ENCODE measurements at regions not wholly inside any gene's neighbourhood (a gene's known extent, or its start where the extent isn't known, plus 50 kb on each side); places are given as distances from the start of the nearest gene placed in this dataset.
"Not testable (repeated sequence)": the region's sequence is repeated elsewhere in the genome, so short reads cannot be mapped to it uniquely, and the experiment has no call there.

- no peak for DNase-seq (ENCODE audit: low read depth)
Observed at GRCh38 chr6:91886183-91886795, 1299.4 kb upstream of the MAP3K7 start.

- DNase-seq (ENCODE audit: low read depth) = not testable (repeated sequence)
Observed at GRCh38 chr6:91881791-91882190, 1294.9 kb upstream of the MAP3K7 start.

DNA sequence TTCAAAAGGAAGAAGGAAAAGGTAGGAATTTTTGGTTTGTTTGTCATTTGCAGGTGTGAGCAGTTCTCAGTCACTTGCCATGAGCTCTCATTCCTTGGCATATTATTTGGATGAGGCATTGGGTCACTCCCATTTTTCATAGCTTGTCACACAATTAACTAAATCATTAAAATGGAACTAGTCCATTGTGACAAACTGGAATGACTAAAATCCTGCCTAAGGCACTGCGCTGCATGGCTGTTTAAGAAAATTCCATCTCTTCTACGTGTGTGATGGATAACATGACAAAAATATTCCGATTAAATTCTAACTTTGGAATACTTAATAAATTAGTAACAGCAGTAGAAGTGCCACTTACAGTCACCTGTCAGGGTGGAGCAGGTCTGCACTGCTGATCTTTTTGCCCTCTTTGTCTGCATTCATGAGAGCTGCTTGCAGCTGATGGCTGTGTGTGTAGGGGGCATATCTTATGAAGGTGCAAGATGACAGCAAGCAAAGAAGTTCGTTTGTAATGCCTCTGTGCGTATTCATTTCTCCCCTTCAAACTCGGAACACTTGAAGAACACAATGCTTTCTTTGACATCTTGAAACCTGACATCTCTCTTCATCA, 1292.6 kb upstream of the MAP3K7 start:
- no peak for DNase-seq (ENCODE audit: low read depth)

- DNase-seq (ENCODE audit: low read depth) = no peak
Observed at GRCh38 chr6:91877994-91878393, 1291.1 kb upstream of the MAP3K7 start.

DNA sequence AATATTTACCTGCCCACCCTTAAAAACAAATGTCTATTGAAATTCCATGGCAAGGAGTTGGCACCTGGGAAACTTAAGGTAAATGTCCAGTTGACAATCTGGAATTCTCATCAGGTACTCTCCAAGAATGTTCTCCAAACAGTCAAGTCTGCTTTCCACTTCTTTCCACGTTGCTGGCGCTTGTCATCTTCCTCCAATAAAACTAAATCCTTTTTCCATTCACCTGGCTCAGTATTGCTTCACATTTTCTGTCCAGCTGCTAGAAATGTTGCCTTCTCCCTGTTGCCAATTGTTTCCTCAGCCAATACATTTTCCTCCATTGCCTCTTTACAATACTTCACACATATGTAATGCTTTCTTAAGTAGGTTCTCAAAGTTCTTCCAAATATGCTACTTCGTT, 1288.1 kb upstream of the MAP3K7 start:
- no peak for DNase-seq (ENCODE audit: low read depth)

GRCh38 chr6:91868539-91869202, 1281.8 kb upstream of the MAP3K7 start:
- no peak for DNase-seq (ENCODE audit: low read depth)

DNA sequence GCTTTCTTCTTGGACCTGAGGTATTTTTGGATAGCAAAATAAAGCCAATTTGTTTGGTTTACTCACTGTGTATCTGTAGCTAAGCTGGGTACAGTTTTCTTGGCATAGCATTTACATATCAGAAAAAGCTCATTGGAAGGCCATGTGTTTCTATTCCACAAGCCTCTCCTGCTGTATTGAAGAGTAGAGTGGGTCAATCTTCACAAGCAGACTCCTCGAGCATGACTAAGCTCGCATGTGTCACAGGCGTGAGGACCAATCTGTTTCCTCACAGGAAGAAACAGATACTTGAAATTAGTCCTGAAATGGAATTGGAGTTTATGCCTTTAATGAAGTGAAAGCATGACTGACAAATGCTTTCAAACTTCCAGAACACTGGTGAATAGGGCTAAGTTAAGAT, 1279.0 kb upstream of the MAP3K7 start:
- DNase-seq (ENCODE audit: low read depth) = no peak

DNA sequence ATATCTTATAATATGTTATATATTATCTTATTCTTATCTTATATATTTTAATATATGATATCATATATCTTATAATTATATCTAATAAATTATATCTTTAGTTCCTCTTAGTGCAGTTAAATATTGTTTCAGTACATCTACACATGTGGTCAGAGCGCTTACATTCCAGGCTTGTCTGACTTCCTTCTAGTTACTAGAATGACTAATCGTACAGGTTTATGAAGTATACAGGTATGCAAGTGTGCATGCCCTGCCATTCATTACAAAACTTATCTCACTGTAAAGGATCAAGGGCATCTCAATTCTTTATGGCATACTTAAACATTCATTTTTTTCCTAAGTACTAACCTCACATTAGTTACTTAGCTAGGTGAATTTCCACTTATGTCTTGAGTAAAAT, 1278.0 kb upstream of the MAP3K7 start:
- no peak for DNase-seq (ENCODE audit: low read depth)

- no peak for DNase-seq (ENCODE audit: low read depth)
Observed at GRCh38 chr6:91860541-91861335, 1273.9 kb upstream of the MAP3K7 start.

DNA sequence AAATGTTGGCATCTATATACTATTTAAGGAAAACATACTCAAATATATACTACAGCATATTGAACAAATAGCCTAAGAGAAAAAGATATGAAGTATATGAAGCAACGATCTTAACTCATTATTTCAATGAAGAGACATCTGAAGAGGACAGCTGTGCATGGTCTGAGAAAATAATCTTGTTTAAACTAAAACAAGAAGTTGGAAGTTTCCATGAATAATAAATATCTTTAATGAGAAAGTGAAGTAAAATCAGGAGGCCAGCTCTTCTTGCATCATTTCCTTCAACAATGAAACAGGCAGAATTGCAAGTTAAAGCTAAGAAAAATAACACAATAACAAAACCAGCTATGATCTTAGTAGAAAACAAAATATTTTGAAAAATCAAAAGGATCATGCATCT, 1265.4 kb upstream of the MAP3K7 start:
- DNase-seq (ENCODE audit: low read depth) = no peak

GRCh38 chr6:91834813-91835212, 1247.9 kb upstream of the MAP3K7 start:
- no peak for DNase-seq (ENCODE audit: low read depth)

DNA sequence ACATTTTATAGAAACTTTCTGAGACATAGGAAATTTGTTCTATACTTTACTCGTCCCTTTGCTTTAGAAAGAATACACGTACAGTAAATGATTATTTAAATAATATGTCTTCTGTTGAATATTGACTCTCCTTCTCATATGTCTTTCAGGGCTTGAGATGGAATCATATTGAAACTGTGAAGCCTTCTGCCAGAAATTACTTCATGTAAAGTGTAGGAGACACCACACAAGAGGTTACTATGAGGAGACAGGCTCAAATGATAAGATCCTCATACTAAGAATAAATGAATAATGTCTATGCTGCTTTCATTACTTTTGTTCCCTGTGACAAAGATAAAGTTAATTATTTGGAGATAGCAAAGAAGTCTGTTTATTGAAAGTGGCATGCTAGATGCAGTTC, 1240.3 kb upstream of the MAP3K7 start:
- DNase-seq (ENCODE audit: low read depth) = no peak

GRCh38 chr6:91826128-91826527, 1239.3 kb upstream of the MAP3K7 start:
- DNase-seq (ENCODE audit: low read depth) = no peak

- DNase-seq (ENCODE audit: low read depth) = no peak
Observed at GRCh38 chr6:91824331-91824730, 1237.5 kb upstream of the MAP3K7 start.

- peak; percentile 49 for DNase-seq (ENCODE audit: low read depth)
Observed at GRCh38 chr6:91822581-91822980, 1235.7 kb upstream of the MAP3K7 start.

GRCh38 chr6:91816335-91816734, 1229.5 kb upstream of the MAP3K7 start:
- DNase-seq (ENCODE audit: low read depth) = no peak

GRCh38 chr6:91813641-91814040, 1226.8 kb upstream of the MAP3K7 start:
- DNase-seq (ENCODE audit: low read depth) = no peak

- no peak for DNase-seq (ENCODE audit: low read depth)
Observed at GRCh38 chr6:91812596-91813274, 1225.9 kb upstream of the MAP3K7 start.

DNA sequence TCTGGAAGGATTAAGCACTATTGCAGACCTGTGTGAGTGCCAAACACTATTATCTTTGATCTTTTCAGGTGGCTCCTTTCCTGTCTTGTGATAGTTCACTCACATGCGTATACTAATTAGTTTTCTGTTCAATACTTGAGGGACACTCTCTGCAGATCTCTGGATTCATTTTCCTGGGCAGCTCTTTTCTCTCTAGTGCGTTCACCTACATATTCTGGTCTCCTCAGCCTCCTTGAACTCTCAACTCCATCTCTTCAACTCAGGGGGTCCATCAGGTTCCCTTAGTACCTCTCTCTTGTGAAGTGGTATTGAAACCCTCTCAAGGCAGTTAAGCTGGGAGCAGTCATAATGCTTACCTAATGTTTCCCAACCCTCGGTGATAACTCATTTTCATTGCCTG, 1218.1 kb upstream of the MAP3K7 start:
- DNase-seq (ENCODE audit: low read depth) = no peak

DNA sequence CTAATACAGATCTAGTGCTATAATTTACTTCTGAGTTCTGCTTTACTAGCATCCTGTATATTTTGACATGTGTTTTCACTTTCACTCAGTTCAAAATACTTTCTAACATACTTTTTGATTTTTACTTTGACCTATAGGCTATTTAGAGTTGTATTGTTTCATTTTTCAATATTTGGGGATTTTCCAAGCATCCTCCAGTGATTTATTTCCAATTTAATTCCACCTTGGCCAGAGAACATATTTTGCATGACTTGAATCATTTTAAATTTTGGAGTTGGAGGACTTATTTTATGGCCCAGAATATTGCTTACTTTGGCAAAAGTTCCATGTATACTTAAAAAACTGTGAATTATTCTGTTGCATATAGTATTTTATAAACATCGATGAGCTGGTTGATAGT, 1215.6 kb upstream of the MAP3K7 start:
- DNase-seq (ENCODE audit: low read depth) = no peak

DNA sequence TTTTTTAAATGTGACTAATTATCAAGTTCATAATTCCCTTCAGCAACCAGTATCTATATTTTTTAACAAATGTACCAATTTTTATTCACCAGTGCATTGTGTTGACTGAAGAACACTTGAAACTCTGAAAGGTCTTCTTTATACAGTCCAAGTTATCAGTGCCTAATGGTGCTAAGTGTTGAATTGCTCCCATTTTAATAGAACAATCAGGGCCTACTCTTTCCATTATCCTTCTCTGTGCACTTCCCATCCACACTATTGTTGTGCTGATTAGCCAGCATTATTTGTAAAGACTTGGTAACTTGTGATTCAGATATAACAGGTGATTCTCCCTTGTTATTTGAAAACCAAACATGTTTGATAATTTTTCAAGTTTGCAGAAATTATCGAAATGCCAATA, 1209.7 kb upstream of the MAP3K7 start:
- DNase-seq (ENCODE audit: low read depth) = no peak

DNA sequence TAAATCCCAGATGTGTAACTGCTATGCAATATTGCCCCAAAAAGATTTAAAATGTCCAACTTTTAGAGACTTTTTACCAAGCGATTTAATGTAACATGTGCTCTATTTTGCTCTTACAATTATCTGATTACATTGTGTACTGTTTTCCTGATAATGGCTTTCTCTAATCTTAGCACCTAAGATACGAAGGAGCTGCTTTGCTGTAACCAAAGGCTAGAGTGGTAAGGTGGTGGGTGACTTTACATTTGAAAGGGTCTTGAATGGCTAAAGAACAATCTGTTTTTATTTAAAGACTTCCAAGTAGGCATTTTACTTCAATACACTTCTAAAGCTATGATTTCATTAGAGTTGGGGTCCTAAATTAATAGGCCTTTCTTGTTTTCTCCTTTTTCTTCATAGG, 1201.6 kb upstream of the MAP3K7 start:
- DNase-seq (ENCODE audit: low read depth) = no peak

Data from HS-5 (cell line).